GM19023 (cell line): ENCODE measurements at regions not wholly inside any gene's neighbourhood (a gene's known extent, or its start where the extent isn't known, plus 50 kb on each side); places are given as distances from the start of the nearest gene placed in this dataset.

Experiments
- ATAC-seq: cut with Tn5 transposase; IDR thresholded peaks from one replicate; pipeline ENCODE4 v1.9.1; 2021; ENCODE audit warnings: mild to moderate bottlenecking, moderate library complexity; ENCODE audit not compliant: unreplicated experiment

DNA sequence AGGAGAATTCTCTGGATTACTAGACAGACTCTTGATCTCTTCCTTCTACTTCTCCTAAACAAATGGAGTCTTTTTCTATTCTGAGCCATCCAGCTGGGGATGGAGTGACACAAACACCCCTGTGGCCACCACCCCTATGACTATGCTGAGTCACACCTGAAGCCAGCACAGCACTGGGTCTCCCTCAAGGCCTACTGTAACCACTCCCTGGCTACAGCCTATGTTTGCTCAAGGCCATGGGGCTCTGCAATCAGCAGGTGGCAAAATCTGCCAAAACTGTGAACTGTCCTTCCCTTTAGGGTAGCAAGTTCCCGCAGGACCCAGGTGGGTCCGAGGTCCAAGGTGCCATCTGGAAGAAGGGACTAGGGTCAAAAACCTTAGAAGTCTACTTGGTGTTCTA lies 132.3 kb downstream of the TINAG start:
- ATAC-seq, result no peak

DNA sequence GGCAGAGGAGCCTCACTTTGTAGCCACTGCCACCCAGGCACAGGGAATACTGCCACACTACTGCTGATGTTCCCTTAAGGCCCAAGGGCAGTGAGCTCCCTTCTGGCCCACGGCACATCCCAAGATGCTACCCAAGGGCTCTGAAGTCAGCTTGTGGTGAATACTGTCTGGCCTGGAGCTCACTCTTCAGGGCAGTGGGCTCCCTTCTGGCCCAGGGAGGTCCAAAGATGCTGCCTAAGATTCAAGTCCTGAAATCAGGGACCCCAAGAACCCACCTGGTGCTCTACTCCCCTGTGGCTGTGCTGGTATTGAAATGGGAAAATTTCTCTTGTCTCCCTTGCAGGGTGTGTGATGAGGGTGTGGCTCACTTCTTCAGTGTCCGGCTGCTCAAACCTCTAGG lies 132.8 kb downstream of the TINAG start:
- no peak for ATAC-seq

DNA sequence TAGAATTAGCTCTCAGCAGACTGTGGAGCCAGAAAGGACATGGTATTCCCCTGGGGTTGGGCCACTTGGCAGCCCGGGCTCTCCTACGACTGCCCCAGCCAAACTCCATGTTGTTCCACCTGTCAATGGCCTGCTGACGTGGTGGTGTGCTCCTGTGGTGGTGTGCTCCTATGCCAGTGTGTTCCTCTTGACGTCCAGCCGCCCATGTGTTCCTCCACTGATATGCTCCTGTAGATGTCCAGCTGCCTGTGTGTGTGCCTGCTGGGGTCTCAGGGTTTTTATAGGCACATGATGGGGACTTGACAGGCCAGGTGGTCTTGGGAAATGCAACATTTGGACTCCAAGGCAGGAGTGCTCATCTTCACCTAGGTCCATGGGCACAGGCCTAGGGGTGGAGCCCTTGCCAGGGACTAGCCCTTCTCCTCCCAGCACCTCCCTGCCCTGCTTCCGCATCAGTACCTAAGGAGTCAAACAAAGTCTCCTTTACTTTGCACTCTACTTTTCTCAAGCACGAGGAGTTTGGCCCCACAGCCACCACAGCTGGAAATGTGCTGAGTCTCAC lies 133.5 kb downstream of the TINAG start:
- no peak for ATAC-seq

DNA sequence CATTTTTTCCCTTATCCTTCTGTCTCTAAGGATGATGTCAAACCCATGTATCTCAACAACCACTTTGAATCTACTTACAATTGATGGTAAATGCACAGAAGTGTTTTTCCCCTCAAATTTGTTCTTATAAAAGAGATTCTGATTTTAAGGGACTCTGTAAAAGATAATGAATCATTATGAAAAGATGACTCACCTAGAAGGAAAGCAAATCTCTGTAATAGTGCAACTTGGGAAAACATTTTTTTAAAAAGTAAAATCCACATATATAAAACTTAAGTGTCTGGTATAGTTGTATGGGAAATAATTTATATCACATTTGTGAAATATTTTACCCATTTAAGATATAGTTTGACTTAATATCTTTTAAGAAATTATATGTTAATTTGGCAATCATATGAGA lies 137.0 kb downstream of the TINAG start:
- ATAC-seq, result no peak

DNA sequence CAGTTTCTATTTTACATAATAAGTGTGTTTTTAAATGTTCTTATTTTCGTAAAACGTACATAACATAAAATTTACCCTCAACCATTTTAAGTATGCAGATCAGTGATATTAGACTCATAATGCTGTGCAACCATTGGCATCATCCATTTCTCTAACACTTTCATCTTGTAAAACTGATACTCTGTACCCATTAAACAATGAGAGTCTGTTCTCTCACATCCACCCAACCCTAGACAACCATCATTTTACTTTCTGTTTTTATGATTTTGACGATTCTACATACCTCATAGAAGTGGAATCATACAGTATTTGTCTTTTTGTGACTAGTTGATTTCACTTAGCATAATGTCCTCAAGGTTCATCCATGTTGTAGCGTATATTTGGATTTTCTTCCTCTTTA lies 140.4 kb downstream of the TINAG start:
- no peak for ATAC-seq

DNA sequence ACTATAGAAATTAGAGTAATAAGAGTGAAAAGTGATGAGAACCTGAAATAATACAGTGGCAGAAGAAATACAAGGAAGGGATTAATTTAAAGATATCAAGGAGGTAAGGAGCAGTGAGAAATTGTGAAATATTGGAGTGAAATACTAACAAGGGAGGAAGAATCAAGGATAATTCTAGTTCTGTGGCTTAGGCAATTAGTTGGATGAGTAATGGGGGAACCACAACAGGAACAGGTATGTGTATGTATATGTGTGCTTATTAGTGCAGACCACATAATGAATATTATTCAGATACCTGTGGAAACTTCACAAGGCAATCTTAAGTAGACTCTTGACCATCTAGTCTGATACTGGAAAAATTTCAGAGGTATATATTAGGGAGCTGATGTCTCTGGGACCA lies 143.3 kb downstream of the TINAG start:
- ATAC-seq, result no peak

DNA sequence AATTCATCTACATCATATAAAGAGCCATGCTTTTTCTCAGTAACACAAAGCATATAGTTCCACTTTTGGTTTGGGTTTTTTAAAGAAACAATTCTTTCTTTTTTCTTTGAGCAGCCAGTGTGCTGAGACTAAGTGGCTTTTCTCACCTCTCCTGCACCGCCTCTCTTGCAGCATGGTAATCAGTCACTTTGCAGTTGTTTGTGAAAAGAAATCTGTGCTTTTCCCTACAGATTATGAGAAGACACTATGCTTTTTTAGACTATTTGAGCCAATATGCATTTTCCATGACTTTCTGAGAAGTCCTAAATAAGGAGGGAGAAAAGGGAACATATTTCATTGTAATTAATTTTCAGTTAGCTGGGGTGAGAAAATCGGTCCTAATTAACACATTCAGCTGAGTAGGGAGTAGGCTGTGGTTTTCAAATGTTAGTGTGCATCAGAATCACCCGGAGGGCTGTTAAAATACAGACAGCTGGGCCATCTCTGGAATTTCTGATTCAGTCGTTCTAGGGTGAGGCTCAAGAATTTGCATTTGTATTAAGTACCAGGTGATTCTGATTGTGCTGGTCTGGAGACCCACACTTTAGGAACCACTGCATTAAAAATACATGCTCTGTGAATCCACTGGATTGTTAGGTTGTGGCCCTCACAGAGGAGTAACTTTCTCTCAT lies 155.2 kb downstream of the TINAG start:
- no peak for ATAC-seq

DNA sequence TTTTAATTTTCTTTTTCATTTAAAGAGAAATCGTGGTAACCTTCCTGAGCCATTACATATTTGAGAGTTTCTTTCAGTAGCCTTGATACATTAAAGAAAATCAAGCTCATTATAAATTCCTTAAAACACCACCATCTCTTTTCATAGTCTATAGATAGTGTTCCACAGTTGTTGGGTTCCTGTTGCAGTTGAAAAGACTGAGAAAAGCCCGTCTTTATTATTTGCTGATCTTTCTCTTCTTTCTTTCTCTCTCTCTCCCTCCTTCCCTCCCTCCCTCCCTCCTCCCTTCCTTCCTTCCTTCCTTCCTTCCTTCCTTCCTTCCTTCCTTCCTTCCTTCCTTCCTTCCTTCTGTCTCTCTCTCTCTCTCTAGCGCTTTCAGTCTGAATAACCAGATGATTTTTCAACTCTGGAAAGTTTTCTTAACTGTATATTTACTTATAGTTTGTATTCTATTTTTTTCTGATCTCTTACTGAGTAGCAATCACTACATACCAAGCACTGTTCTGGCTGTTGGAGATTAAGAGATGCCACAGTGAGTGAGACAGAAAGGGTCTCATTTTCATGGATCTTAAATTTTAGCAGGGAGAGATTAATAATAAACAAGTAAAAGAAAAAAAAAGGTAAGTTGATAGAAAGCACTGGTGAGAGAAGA lies 157.5 kb downstream of the TINAG start:
- ATAC-seq, result no peak

DNA sequence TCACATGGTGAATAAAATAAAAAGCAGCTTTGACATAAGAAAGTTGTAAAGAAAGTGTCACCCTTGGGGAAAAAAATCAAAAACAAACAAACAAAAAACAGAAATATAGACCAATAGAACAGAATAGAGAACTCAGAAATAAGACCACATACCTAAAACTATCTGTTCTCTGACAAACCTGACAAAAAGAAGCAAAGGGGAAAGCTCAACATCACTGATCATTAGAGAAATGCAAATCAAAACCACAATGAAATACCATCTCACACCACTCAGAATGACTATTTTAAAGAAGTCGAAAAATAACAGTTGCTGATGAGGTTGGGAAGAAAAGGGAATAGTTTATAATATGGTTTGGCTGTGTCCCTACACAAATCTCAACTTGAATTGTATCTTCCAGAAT lies 159.1 kb downstream of the TINAG start:
- ATAC-seq, result no peak

DNA sequence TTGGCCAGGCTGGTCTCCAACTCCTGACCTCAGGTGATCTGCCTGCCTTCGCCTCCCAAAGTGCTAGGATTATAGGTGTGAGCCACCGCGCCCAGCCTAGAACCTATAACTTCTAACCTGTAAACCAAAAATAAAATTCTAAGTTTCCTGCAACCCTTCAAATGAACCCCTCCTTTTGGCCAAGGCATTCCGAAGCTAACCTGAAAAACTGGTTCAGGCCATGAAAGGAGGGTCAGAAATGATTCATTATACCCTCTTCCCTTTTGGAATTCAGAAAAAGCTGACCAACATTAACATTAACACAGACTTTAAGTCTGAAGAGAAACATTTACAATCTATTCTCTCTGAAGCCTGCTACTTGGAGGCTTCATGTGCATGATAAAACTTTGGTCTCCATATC lies 165.1 kb downstream of the TINAG start:
- ATAC-seq, result no peak

DNA sequence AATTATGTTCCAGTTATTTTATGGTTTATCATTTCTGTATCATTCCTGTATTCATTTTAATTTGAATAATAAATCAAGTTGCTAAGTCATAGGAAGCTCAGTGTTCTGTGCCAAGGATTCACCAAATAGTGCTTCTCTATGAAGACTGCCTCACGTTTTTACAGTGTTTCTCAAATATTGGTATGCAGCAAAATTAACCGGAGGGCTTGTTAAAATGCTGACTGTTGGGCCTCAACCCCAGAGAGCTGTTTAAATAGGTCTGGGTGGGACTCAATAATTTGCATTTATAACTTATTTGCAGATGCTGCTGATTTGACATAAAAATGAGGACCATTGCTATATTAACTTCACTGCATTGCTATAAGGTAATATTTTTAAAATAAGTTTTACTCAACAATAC lies 166.7 kb downstream of the TINAG start:
- no peak for ATAC-seq

DNA sequence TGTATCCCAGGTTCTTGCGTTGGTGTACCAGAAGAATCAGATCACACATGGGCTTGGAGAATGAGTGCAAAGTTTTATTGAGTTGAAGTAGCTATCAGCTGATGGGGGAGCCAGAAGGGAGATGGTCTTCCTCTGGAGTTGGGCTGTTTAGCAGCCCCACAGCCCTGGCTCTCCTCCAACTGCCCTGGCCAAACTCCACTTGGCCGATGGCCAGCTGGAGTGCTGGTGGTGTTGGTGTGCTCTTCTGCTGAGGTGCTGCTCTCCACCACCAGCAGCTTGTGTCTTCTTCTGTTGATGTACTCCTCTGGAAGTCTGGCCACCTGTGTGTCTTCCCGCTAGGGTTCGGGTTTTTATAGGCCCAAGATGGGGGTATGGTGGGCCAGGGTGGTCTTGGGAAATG lies 172.8 kb downstream of the TINAG start:
- no peak for ATAC-seq

DNA sequence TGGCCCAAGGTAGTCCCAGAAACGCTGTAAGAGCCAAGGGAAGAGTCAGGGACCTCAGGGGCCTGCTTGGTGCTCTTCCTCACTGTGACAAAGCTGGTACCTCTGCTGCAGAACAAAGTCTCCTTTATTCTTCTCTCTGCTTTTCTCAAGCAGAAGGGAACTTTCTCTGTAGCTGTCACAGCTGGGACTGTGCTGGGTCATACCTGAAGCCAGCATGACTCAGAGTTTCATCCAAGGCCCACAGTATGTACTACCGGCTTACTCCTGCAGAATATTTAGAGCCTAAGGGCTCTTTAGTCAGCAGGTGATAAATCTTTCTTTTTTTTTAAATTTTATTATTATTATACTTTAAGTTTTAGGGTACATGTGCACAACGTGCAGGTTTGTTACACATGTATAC lies 183.2 kb downstream of the TINAG start:
- no peak for ATAC-seq

DNA sequence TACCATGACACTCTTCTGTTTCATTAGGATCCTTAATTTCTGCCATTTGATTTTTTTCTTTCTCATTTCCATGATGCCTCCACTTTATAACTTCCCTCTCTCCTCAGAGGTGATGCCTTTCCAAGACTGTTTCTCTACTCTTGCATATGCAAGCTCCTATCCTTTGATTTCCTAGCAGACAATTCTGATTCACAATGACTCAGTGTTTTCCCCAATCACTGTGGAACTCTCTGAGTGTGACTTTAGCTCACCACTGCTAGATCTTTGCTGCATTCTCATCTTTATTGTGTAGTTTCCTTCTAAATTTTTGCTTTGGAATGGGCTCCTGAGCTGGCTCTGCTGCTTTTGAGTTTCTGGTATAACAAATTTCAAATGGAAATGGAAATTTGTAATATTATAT lies 184.9 kb downstream of the TINAG start:
- ATAC-seq, result no peak

DNA sequence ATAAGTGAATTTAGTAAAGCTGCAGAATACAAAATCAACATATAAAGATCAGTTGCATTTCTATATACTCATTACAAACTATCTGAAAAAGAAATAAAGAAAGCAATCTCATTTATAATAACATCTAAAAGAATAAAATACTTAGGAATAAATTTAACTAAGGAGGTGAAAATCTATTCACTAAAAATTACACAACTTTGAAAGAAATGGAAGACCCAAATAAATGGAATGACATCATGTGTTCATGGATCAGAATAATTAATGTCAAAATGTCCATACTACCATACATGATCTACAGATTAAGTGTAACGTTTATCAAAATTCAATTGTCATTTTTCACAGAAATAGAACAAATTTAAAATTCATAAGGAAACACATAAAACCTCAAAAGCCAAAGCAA lies 194.9 kb downstream of the TINAG start:
- ATAC-seq, result no peak

DNA sequence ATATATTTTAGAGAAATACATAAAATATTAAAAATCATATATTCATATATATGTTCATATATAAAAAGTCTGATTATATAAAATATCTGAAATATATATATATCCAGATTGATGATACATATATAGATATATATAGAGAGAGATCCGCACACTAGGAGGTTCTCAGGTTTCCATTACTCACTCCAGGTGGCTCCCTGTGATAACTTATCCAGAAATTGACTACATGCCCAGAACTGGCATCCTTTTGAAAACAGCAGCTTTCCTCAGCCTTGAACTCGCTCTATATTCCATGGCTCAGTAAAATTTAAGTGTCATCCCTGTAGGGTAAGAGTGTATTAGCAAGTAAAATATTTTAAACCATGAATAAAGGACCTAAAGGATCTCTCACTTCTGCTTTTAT lies 206.8 kb downstream of the TINAG start:
- no peak for ATAC-seq

DNA sequence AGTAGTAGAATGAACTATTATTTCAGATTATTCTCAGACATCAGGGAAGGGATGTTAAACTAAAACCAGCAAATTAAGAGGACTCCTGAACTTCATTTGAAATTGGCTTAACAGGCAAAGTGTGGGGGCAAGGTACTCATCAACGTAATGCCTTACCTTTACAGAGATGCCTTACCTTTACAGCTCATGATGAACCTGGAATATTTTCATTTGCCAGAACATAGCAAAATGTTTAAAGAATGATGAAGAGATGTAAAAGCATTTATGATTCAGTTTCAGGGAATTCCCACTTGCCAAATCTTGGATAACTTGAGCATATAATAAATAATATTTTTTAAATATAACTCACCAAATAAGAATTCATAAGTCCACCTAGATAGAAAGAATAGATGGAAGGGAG lies 207.5 kb downstream of the TINAG start:
- ATAC-seq, result no peak

DNA sequence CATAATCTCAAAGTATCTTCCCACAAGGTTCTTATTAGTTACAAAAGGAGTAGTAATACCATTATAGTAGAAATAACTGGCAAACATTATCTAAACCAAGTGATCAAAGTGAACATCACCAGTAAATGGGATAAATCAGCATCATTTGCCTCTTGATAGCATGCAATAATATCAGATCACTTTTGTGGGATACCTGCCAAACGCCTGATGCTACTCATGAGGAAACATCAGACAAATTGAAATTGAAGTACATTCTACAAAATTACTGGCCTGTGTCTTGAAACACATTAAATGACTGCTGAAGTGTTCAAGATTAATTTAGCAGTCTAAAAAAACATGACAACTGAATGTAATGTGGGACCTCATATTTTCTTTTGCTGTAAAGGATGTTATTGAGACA lies 208.1 kb downstream of the TINAG start:
- ATAC-seq, result no peak

DNA sequence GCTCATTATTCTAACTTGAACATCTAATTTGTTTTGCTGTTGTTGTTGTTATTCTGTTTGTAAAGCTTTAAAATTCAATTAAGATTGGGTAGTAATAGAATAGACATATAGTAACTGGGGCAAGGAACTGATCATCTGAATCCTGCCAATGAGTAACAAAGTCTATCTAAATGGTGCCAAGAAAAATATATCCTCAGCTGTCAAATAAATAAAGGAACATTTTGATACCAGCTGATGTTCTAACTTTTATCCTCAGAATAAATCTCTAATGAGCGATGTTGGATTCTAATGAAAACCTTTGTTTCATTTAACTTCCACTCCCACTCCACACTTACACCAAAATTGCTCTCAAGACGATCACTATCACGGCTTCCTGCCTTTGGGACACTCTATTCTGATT lies 210.9 kb downstream of the TINAG start:
- no peak for ATAC-seq

DNA sequence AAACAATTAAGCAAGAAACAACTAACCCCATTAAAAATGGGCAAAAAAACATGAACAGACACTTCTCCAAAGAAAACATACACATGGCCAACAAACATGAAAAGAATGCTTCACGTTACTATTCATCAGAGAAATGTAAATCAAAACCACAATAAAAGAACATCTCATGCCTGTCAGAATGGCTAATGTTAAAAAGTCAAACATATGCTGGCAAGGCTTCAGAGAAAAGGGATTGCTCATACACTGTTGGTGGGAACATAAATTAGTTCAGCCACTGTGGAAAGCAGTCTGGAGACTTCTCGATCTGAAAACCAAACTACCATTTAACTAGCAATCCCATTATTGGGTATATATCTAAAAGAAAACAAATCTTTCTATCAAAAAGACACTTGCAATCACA lies 217.5 kb downstream of the TINAG start:
- no peak for ATAC-seq

DNA sequence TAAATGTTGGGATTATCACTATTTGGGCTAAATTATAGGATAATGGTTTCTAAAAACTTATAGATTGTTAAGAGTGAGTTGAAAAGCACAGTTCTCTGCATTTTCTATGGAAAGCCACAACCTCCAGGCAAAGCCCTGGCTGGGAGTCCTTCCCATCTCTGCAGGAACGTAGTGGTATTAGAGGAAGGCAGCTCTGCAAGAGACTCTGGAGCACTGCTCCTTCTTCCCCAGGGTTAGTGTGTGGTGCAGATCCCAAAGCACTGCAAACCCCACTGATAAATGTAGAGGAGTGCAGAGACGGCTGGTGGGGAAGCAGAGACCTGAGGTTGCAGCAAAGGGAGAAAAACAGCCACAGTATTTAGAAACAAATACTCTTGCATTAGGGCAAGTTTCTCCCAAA lies 225.3 kb downstream of the TINAG start:
- ATAC-seq, result no peak

DNA sequence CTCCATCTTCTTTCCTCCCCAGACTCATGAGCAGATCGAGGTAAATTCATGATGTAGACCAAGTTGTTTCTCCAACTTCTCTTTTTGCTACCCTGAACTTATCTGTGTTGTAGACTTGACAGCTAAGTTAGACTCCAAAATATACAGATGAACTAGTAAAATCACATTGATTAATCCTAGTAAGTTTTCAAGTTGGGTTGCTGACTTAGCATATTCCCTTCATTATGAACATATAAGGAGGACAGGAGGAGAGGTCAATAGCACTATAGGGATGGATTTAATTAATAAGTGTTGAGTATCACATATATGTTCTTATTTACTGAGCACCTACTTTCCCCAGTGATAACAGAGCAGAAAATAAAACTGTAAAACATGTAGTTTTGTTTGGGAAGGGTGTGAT lies 227.3 kb downstream of the TINAG start:
- no peak for ATAC-seq

DNA sequence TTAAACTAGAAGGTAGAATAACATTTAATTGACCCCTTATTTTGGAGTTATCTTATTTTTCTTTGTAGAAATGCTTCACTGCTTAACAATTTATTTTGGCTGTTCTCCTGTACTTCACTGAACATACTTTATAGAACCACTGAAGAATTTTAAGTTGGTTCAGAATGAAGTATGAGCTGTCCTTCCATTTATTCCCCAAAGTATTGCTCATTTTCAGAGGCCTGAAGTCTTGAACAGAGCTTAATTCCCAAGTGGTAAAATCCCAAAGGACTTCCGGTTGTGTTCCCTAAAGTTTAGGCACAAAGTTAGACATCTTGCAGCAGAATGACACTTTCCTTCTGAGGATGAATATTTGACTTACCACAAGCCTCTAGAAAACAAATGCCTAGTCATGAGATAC lies 233.3 kb downstream of the TINAG start:
- ATAC-seq, result no peak
